ENCODE measurements at regions not wholly inside any gene's neighbourhood (a gene's known extent, or its start where the extent isn't known, plus 50 kb on each side); places are given as distances from the start of the nearest gene placed in this dataset.

DNA sequence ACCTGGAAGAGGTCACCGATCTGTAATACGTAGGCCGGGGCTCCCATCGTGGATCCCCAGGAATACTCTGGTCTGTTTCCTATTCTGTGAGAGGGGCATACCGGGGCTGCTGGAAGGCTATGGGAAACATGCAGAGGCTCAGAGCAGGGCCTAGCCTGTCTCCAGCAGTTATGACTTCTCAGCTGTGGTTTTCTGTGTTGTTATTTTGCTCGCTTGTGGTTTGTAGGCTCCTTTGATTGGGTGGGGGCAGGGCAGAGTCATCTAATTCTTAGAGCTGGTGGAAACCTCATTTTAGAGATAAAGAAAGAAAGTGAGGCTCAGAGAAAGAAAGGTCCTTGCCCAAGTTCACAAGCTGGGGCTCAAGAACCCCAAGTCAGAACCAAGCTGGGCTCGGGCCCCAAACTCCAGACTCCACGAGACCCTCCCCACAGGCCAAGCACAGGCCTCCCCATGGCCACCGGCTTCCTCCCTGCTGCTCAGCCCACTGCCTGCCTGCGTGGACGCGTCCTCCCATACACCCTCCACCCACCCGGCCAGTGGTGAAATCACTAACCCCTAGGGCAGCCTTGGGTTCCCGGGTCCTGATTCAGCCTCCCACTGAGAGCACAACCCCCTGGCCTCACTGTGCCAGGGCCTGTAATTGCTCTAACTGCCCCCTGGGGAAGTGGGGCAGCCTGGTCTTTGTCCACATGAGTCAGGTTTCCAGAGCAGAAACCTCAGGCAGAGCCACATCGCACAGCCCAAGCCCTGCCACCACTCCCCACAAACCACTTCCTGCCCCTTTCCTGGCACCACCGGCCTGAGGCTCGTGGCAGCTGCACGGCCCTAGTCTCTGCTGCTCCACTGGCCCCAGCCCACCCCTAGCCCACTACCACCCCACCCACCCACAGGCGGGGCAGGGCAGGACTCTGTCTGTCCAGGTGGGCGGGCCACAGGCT, 270.8 kb downstream of the UACA start:
- TF ChIP-seq POLR2A (IDR thresholded peaks at IDR 0.05; ENCODE audit: extremely low read depth, insufficient read length) = no peak
- TF ChIP-seq, protein P1, sequence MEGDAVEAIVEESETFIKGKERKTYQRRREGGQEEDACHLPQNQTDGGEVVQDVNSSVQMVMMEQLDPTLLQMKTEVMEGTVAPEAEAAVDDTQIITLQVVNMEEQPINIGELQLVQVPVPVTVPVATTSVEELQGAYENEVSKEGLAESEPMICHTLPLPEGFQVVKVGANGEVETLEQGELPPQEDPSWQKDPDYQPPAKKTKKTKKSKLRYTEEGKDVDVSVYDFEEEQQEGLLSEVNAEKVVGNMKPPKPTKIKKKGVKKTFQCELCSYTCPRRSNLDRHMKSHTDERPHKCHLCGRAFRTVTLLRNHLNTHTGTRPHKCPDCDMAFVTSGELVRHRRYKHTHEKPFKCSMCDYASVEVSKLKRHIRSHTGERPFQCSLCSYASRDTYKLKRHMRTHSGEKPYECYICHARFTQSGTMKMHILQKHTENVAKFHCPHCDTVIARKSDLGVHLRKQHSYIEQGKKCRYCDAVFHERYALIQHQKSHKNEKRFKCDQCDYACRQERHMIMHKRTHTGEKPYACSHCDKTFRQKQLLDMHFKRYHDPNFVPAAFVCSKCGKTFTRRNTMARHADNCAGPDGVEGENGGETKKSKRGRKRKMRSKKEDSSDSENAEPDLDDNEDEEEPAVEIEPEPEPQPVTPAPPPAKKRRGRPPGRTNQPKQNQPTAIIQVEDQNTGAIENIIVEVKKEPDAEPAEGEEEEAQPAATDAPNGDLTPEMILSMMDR (IDR thresholded peaks at IDR 0.05; ENCODE audit: low read depth, low read length) = no peak
- TF ChIP-seq, protein P2, sequence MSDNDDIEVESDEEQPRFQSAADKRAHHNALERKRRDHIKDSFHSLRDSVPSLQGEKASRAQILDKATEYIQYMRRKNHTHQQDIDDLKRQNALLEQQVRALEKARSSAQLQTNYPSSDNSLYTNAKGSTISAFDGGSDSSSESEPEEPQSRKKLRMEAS (IDR thresholded peaks at IDR 0.05; ENCODE audit: low read depth, low read length) = peak; percentile 41
